GM23338 (cell line): ENCODE measurements at regions not wholly inside any gene's neighbourhood (a gene's known extent, or its start where the extent isn't known, plus 50 kb on each side); places are given as distances from the start of the nearest gene placed in this dataset.

Experiments used
- CTCF ChIP-seq, 2 experiments: fragments of 200-600 bp in 1 of 2; sonication (generic) in 1 of 2; conservative IDR thresholded peaks; 2 replicates each; pipeline versions ENCODE4 v1.5.1 to v1.6.1; 2016 to 2017; ENCODE audit warnings: antibody characterized with exemption in 2 of 2, low read depth in 2 of 2, mild to moderate bottlenecking in 2 of 2, moderate library complexity in 1 of 2
- ETS1 ChIP-seq: IDR thresholded peaks from 2 replicates; pipeline ENCODE4 v1.6.1; 2016; ENCODE audit warnings: antibody characterized with exemption
- EZH2phosphoT487 ChIP-seq: fragments of 200-600 bp; sonication (generic); IDR thresholded peaks from one replicate; pipeline ENCODE4 v1.8.1; 2018; ENCODE audit warnings: antibody characterized with exemption; ENCODE audit not compliant: unreplicated experiment
- JUNB ChIP-seq: IDR thresholded peaks from one replicate; pipeline ENCODE4 v1.6.1; 2016; ENCODE audit warnings: antibody characterized with exemption; ENCODE audit not compliant: unreplicated experiment
- NANOG ChIP-seq: IDR thresholded peaks from 2 replicates; pipeline ENCODE4 v1.6.1; 2016; ENCODE audit warnings: antibody characterized with exemption, borderline replicate concordance
- POLR2AphosphoS5 ChIP-seq: IDR thresholded peaks from 2 replicates; pipeline ENCODE4 v1.6.1; 2016; ENCODE audit warnings: antibody characterized with exemption, low read depth
- STAT1 ChIP-seq: IDR thresholded peaks from one replicate; pipeline ENCODE4 v1.6.1; 2016; ENCODE audit warnings: antibody characterized with exemption; ENCODE audit not compliant: unreplicated experiment
- ZNF114 ChIP-seq: fragments of 250-450 bp; sonication (Bioruptor Pico); IDR thresholded peaks from 2 replicates; pipeline ENCODE4 v1.5.0; 2020; ENCODE audit warnings: mild to moderate bottlenecking, moderate library complexity
- ZNF462 ChIP-seq: fragments of 250-450 bp; sonication (Bioruptor Pico); IDR thresholded peaks from 2 replicates; pipeline ENCODE4 v1.5.0; 2020; ENCODE audit warnings: mild to moderate bottlenecking, moderate library complexity

DNA sequence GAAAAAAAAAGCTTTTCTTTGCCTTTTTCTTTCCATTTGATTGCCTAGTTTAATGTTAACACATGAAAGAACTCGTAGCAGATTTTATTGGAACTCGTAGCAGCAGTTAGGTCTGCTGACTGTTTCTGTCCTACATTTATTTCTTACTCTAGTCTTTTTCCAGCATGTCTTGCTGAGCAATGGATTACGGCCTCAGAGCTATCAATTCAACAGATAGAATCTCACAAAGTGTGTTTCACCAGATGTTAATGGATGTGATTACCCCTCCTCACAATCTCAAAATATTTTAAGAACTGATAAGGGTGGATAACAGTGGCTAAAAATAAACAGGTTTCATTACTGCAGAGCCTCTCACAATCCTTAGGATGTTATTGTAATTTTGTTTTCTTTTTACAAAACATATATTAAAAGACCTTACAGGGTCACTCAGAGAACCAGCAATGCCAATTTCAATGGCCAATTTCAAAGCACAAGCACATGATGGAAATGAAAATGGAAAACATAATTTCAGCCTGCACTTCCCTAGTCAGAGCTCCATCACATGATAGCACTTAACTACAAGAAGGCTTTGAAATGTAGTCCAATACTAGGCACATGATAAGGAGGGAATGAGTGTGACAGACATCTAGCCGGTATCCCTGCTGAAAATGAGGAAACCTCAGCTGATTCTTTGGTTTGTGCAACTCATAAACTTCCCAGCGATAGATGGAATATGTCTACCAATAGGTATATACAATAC is 838.1 kb upstream of the SEMA6D start (continued):
- no peak for TF ChIP-seq ZNF462 (CRISPR knock-in tag)
- no peak for TF ChIP-seq ETS1
- TF ChIP-seq STAT1 = no peak
- TF ChIP-seq NANOG = no peak
- no peak for TF ChIP-seq CTCF (conservative IDR thresholded peaks at IDR 0.05; ENCODE audit: low read depth in 2 of 2)
- TF ChIP-seq EZH2phosphoT487 = no peak
- no peak for TF ChIP-seq POLR2AphosphoS5
- no peak for TF ChIP-seq ZNF114 (CRISPR knock-in tag)
- TF ChIP-seq JUNB = no peak
